Activated CD4-positive, alpha-beta T cell treated with anti-CD3 and anti-CD28 coated beads for 36 hours (primary cell): ENCODE measurements at regions not wholly inside any gene's neighbourhood (a gene's known extent, or its start where the extent isn't known, plus 50 kb on each side); places are given as distances from the start of the nearest gene placed in this dataset.
"Not testable (repeated sequence)": the region's sequence is repeated elsewhere in the genome, so short reads cannot be mapped to it uniquely, and the experiment has no call there.

Experiments used
- ATAC-seq: fragments of 200-7000 bp; cut with Tn5 transposase; one replicate; pipeline ENCODE4 v1.10.0; 2021; ENCODE audit warnings: mild to moderate bottlenecking, moderate library complexity
- CTCF ChIA-PET: fragments of 350-600 bp; sonication (Branson Sonifier 250); formaldehyde crosslinking; loops from one replicate; lab custom pipeline; 2021; ENCODE audit warnings: antibody characterized with exemption; lab: Charles Lee
- POLR2A ChIA-PET: fragments of 350-600 bp; sonication (Branson Sonifier 250); formaldehyde crosslinking; loops from one replicate; lab custom pipeline; 2021; ENCODE audit warnings: antibody characterized with exemption, inconsistent platforms; lab: Charles Lee
- DNase-seq: peaks from one replicate; pipeline ENCODE4 v3.0.0-alpha.2; 2020
- H3K27ac Mint-ChIP-seq: one replicate; pipeline ENCODE4 v1.8.0; 2021; ENCODE audit warnings: mixed read lengths
- H3K27me3 Mint-ChIP-seq: one replicate; pipeline ENCODE4 v1.8.0; 2021; ENCODE audit warnings: mixed read lengths
- H3K36me3 Mint-ChIP-seq: one replicate; pipeline ENCODE4 v1.8.0; 2021; ENCODE audit warnings: low read depth, mixed read lengths
- H3K4me1 Mint-ChIP-seq: one replicate; pipeline ENCODE4 v1.8.0; 2021; ENCODE audit warnings: mixed read lengths
- H3K4me3 Mint-ChIP-seq: one replicate; pipeline ENCODE4 v1.8.0; 2021; ENCODE audit warnings: mild to moderate bottlenecking, moderate library complexity, mixed read lengths
- H3K9me3 Mint-ChIP-seq: one replicate; pipeline ENCODE4 v1.8.0; 2021; ENCODE audit warnings: low read depth, mixed read lengths
- intact Hi-C, 2 experiments: fragments of 100-400 bp; cut with DNase I in 1 of 2; cut with micrococcal nuclease in 1 of 2; formaldehyde crosslinking; loops; one replicate each; pipeline versions ENCODE4 v1.14.2 to v1.15.1; 2022 to 2024; cut with DNase I, micrococcal nuclease

DNA sequence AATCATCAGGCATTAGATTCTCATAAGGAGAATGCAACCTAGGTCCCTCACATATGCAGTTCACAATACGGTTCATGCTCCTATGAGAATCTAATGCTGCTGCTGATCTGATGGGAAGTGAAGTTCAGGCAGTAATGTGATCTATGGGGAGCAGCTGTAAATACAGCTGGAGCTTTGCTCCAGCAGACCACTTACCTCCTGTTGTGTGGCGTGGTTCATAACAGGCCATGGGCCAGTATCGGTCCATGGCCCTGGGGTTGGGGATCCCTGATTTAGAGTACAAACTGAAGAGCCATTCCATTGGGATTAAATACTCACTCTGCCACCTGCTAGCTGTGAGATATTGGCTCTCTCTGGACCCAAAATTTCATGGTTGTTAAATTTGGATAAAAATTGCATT, 244.6 kb upstream of the POGK start:
- H3K36me3 Mint-ChIP-seq: no peaks in the 10 kb centered on the region
- no peak overlapping the region for H3K27ac Mint-ChIP-seq
- no peak for DNase-seq
- no peak overlapping the region for H3K4me3 Mint-ChIP-seq
- POLR2A ChIA-PET: no interaction called here
- intact Hi-C loops: loop anchor here in 1 of 2 experiments (5.0 kb wide), 1 partner anchor 1417 kb away; no protein-coding TSS in a partner anchor
- H3K4me1 Mint-ChIP-seq: no peaks in the 10 kb centered on the region
- no peaks in the 10 kb centered on the region for H3K9me3 Mint-ChIP-seq
- CTCF ChIA-PET: no interaction called here
- H3K27me3 Mint-ChIP-seq: peaks cover 11% of the 10 kb centered on the region
- no peak for ATAC-seq

- Mint-ChIP-seq H3K4me3 (no peak overlapping the region), H3K9me3 (no peaks in the 10 kb centered on the region), H3K27me3 (peaks cover 15% of the 10 kb centered on the region), H3K4me1 (no peaks in the 10 kb centered on the region), H3K27ac (no peak overlapping the region), H3K36me3 (no peaks in the 10 kb centered on the region)
- no peak for DNase-seq
- no peak for ATAC-seq
- CTCF ChIA-PET: no interaction called here
- intact Hi-C loops: no loop called here
- POLR2A ChIA-PET: no interaction called here
Observed at GRCh38 chr1:166597516-166597915, 241.8 kb upstream of the POGK start.

DNA sequence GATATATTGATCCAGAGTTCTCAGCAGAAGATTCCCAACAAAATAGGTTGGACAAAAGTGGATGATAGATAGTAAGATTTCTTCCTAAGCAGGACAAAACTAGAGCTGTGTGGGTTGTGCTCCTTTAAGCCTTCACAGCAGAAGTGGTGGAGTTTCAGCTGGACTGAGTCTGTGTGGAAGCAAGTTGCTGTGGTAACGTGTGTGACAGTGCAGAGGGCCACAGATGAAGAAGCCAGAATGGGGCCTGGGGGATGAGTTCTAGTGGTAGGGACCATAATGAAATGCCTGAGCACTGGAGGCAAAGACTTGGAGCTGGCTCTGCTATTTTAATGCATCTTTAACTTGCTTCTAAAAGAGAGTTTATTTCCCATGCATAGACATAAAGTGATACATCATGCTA, 238.7 kb upstream of the POGK start:
- ChIA-PET POLR2A (no interaction called here), CTCF (no interaction called here)
- intact Hi-C loops: no loop called here

GRCh38 chr1:166601650-166602278, 237.5 kb upstream of the POGK start:
- Mint-ChIP-seq H3K4me1 (no peaks in the 10 kb centered on the region), H3K27ac (no peak overlapping the region), H3K4me3 (no peak overlapping the region), H3K27me3 (peaks cover 10% of the 10 kb centered on the region), H3K36me3 (no peaks in the 10 kb centered on the region), H3K9me3 (no peaks in the 10 kb centered on the region)
- intact Hi-C loops: no loop called here
- no peak for DNase-seq
- CTCF ChIA-PET: no interaction called here
- ATAC-seq: no peak
- POLR2A ChIA-PET: no interaction called here

More for the DNA sequence above, 238.7 kb upstream of the POGK start:
- DNase-seq: no peak
- Mint-ChIP-seq H3K4me3 (no peak overlapping the region), H3K27ac (no peak overlapping the region), H3K4me1 (no peaks in the 10 kb centered on the region), H3K9me3 (no peaks in the 10 kb centered on the region), H3K36me3 (no peaks in the 10 kb centered on the region), H3K27me3 (peaks cover 10% of the 10 kb centered on the region)
- ATAC-seq: no peak

DNA sequence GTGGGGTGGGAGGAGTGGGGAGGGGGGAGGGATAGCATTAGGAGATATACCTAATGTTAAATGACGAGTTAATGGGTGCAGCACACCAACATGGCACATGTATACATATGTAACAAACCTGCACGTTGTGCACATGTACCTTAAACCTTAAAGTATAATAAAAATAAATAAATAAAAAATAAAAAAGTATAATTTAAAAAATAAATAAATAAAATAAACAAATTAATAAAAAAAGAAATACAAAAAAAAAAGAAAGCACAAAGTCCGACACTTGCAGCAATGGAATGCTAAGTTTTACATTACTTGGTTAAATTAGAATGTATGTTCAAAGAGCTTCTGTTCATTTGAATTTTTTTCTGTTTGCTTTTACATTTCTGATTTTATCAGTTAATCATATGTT, 236.5 kb upstream of the POGK start:
- H3K27ac Mint-ChIP-seq, DNase-seq, CTCF ChIA-PET, H3K4me1 Mint-ChIP-seq, H3K4me3 Mint-ChIP-seq, H3K36me3 Mint-ChIP-seq, H3K27me3 Mint-ChIP-seq, POLR2A ChIA-PET, H3K9me3 Mint-ChIP-seq, ATAC-seq, intact Hi-C loops: not testable (repeated sequence)

DNA sequence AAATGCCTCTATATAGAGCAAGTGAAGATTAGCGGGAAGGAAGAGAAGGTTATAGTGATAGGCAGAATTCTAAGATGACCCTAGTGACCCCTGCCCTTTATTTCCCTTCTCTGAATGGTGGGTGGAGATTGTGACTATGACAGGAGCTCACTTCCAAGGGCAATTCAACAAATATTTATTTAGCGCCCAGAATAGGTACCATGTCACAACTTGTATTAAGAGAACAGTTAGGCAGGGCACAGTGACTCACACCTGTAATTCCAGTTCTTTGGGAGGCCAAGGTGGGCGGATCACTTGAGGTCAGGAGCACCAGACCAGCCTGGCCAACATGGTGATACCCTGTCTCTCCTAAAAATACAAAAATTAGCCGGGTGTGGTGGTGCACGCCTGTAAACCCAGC, 236.0 kb upstream of the POGK start:
- ChIA-PET POLR2A (no interaction called here), CTCF (no interaction called here)
- intact Hi-C loops: no loop called here
- peaks cover 10% of the 10 kb centered on the region for H3K27me3 Mint-ChIP-seq
- DNase-seq (no peak), ATAC-seq (no peak)
- H3K27ac Mint-ChIP-seq: no peak overlapping the region
- no peaks in the 10 kb centered on the region for H3K9me3 Mint-ChIP-seq
- H3K36me3 Mint-ChIP-seq: no peaks in the 10 kb centered on the region
- no peak overlapping the region for H3K4me3 Mint-ChIP-seq
- H3K4me1 Mint-ChIP-seq: no peaks in the 10 kb centered on the region

DNA sequence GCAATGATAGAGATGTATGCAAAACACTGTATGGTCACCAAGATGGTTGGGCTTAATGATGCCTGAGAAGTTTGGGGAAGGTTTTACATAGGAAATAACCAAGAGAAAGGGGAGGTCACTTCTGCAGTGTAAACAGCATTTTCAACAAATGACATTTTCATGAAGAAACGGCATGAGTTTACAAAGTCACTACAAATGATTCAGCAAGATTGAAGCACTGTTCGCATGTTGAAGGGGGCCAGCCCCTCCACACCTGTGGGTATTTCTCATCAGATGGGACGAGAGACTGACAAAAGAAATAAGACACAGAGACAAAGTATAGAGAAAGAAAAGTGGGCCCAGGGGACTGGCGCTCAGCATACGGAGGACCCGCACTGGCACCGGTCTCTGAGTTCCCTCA, 234.1 kb upstream of the POGK start:
- no peak overlapping the region for H3K4me3 Mint-ChIP-seq
- DNase-seq: no peak
- peaks cover 6% of the 10 kb centered on the region for H3K27me3 Mint-ChIP-seq
- H3K4me1 Mint-ChIP-seq: no peaks in the 10 kb centered on the region
- ChIA-PET CTCF (no interaction called here), POLR2A (no interaction called here)
- ATAC-seq: no peak
- no peaks in the 10 kb centered on the region for H3K9me3 Mint-ChIP-seq
- intact Hi-C loops: no loop called here
- no peaks in the 10 kb centered on the region for H3K36me3 Mint-ChIP-seq
- no peak overlapping the region for H3K27ac Mint-ChIP-seq

- Mint-ChIP-seq H3K36me3 (no peaks in the 10 kb centered on the region), H3K4me3 (no peak overlapping the region), H3K27ac (no peak overlapping the region), H3K27me3 (no peaks in the 10 kb centered on the region), H3K4me1 (no peaks in the 10 kb centered on the region), H3K9me3 (no peaks in the 10 kb centered on the region)
- ChIA-PET CTCF (no interaction called here), POLR2A (no interaction called here)
- DNase-seq (no peak), ATAC-seq (no peak)
- intact Hi-C loops: no loop called here
Observed at GRCh38 chr1:166612886-166613285, 226.4 kb upstream of the POGK start.

GRCh38 chr1:166616206-166616605, 223.1 kb upstream of the POGK start:
- Mint-ChIP-seq H3K27me3 (peaks cover 7% of the 10 kb centered on the region), H3K4me3 (no peak overlapping the region), H3K27ac (no peak overlapping the region), H3K4me1 (no peaks in the 10 kb centered on the region), H3K9me3 (no peaks in the 10 kb centered on the region), H3K36me3 (no peaks in the 10 kb centered on the region)
- ChIA-PET CTCF (no interaction called here), POLR2A (no interaction called here)
- DNase-seq: no peak
- intact Hi-C loops: no loop called here
- ATAC-seq: no peak

DNA sequence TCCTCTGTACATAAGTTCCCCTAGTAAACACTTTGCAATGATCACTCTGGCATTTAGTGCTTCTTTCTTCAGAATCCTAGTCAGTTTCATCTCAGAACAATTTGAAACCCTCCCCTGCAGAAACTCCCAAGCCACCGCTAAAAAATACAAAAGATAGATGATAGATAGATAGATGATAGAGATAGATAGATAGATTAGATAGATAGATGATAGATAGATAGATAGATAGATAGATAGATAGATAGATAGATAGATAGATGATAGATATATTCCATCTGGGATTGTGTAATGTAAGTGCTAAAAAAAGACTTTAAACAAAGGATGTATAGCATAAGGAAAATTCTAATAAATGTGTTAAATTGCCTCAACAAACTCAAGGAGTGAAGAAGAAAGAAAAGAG, 212.6 kb upstream of the POGK start:
- no peak overlapping the region for H3K4me3 Mint-ChIP-seq
- H3K9me3 Mint-ChIP-seq: no peaks in the 10 kb centered on the region
- ATAC-seq (no peak), DNase-seq (no peak)
- no peak overlapping the region for H3K27ac Mint-ChIP-seq
- no peaks in the 10 kb centered on the region for H3K4me1 Mint-ChIP-seq
- intact Hi-C loops: no loop called here
- H3K36me3 Mint-ChIP-seq: no peaks in the 10 kb centered on the region
- POLR2A ChIA-PET: no interaction called here
- H3K27me3 Mint-ChIP-seq: peaks cover 7% of the 10 kb centered on the region
- CTCF ChIA-PET: interaction anchor here (0.5 kb wide), 1 partner anchor 33 kb away, joined by 4 read pairs; no protein-coding TSS in a partner anchor

GRCh38 chr1:166627558-166627957, 211.7 kb upstream of the POGK start:
- Mint-ChIP-seq H3K36me3 (no peaks in the 10 kb centered on the region), H3K27ac (no peak overlapping the region), H3K9me3 (no peaks in the 10 kb centered on the region), H3K27me3 (peaks cover 5% of the 10 kb centered on the region), H3K4me3 (no peak overlapping the region), H3K4me1 (no peaks in the 10 kb centered on the region)
- ATAC-seq: no peak
- POLR2A ChIA-PET: no interaction called here
- no peak for DNase-seq
- intact Hi-C loops: no loop called here
- CTCF ChIA-PET: no interaction called here

DNA sequence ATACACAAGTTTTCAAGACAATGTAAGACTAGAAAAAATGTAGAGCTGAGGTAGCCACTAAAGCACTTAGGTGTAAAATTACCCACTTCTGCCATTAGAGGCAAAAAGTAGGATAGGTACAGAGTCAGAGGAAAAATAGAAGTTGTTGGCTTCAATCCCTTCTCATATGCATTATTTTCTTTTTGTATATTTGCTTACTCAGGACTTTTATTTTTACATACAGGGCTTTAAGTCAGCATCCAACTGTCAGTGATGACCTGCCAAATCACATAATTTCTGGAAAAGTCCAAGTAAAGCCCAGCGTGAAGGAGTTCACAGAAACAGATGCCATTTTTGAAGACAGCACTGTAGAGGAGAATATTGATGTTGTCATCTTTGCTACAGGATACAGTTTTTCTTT, 211.0 kb upstream of the POGK start:
- CTCF ChIA-PET: no interaction called here

More for the DNA sequence above, 211.0 kb upstream of the POGK start:
- H3K36me3 Mint-ChIP-seq: no peaks in the 10 kb centered on the region
- DNase-seq (no peak), ATAC-seq (no peak)
- intact Hi-C loops: no loop called here
- H3K9me3 Mint-ChIP-seq: no peaks in the 10 kb centered on the region
- H3K27me3 Mint-ChIP-seq: peaks cover 2% of the 10 kb centered on the region
- POLR2A ChIA-PET: no interaction called here
- H3K27ac Mint-ChIP-seq: no peak overlapping the region
- H3K4me1 Mint-ChIP-seq: no peaks in the 10 kb centered on the region
- H3K4me3 Mint-ChIP-seq: no peak overlapping the region
